Loucy (cell line): ENCODE measurements at regions not wholly inside any gene's neighbourhood (a gene's known extent, or its start where the extent isn't known, plus 50 kb on each side); places are given as distances from the start of the nearest gene placed in this dataset.
A peak's percentile ranks its signal among the peaks of the same experiment; 100 is the strongest.
"Not testable (repeated sequence)": the region's sequence is repeated elsewhere in the genome, so short reads cannot be mapped to it uniquely, and the experiment has no call there.

Source experiments
- H2AFZ ChIP-seq: fragments of 200-600 bp; sonication (generic); 2 replicates; pipeline ENCODE4 v1.6.0; 2016; ENCODE audit warnings: antibody characterized with exemption, mild to moderate bottlenecking, low read length, moderate library complexity
- H3F3A ChIP-seq: fragments of 200-600 bp; 2 replicates; pipeline ENCODE4 v1.6.0; 2016; ENCODE audit warnings: antibody characterized with exemption, low read depth, mild to moderate bottlenecking
- H3K27me3 ChIP-seq: fragments of 200-600 bp; sonication (generic); 2 replicates; pipeline ENCODE4 v1.6.1; 2014; ENCODE audit warnings: low read length, mild to moderate bottlenecking; ENCODE audit not compliant: insufficient read depth, poor library complexity, severe bottlenecking
- H3K36me3 ChIP-seq: fragments of 200-600 bp; sonication (generic); 2 replicates; pipeline ENCODE4 v1.6.1; 2016; ENCODE audit warnings: low read length; ENCODE audit not compliant: insufficient read depth
- H3K4me1 ChIP-seq: fragments of 200-600 bp; sonication (generic); 2 replicates; pipeline ENCODE4 v1.5.1; 2014; ENCODE audit warnings: low read length, mild to moderate bottlenecking; ENCODE audit not compliant: insufficient read depth, poor library complexity, severe bottlenecking
- H3K4me2 ChIP-seq: fragments of 200-600 bp; sonication (generic); 2 replicates; pipeline ENCODE4 v1.6.0; 2014; ENCODE audit warnings: antibody characterized with exemption, low read length, low read depth, mild to moderate bottlenecking; ENCODE audit not compliant: poor library complexity, severe bottlenecking
- H3K4me3 ChIP-seq: fragments of 200-600 bp; sonication (generic); 2 replicates; pipeline ENCODE4 v1.5.1; 2014; ENCODE audit warnings: low read length, mild to moderate bottlenecking, mixed read lengths; ENCODE audit not compliant: poor library complexity, severe bottlenecking
- H3K79me2 ChIP-seq: fragments of 200-600 bp; sonication (generic); 2 replicates; pipeline ENCODE4 v1.6.1; 2014; ENCODE audit warnings: low read length; ENCODE audit not compliant: insufficient read depth
- H3K9ac ChIP-seq: fragments of 200-600 bp; sonication (generic); 2 replicates; pipeline ENCODE4 v1.6.0; 2014; ENCODE audit warnings: mild to moderate bottlenecking, low read depth, low read length, moderate library complexity; ENCODE audit not compliant: poor library complexity, severe bottlenecking
- H3K9me2 ChIP-seq: fragments of 200-600 bp; sonication (generic); replicated peaks from 2 replicates; pipeline ENCODE4 v1.6.1; 2016; ENCODE audit warnings: low read depth, low read length, mixed read lengths
- H3K9me3 ChIP-seq: fragments of 200-600 bp; sonication (generic); 2 replicates; pipeline ENCODE4 v1.6.1; 2014; ENCODE audit warnings: mild to moderate bottlenecking, antibody characterized with exemption, low read length, low read depth; ENCODE audit not compliant: insufficient read depth
- H4K20me1 ChIP-seq: fragments of 200-600 bp; sonication (generic); 2 replicates; pipeline ENCODE4 v1.6.0; 2014; ENCODE audit warnings: antibody characterized with exemption, low read length, mild to moderate bottlenecking; ENCODE audit not compliant: insufficient read depth, poor library complexity, severe bottlenecking
- CTCF ChIP-seq: fragments of 200-600 bp; sonication (generic); conservative IDR thresholded peaks from 2 replicates; pipeline ENCODE4 v1.5.1; 2014; ENCODE audit warnings: mild to moderate bottlenecking, antibody characterized with exemption, low read length
- EZH2phosphoT487 ChIP-seq: fragments of 200-600 bp; IDR thresholded peaks from 2 replicates; pipeline ENCODE4 v1.6.1; 2018; ENCODE audit warnings: antibody characterized with exemption, mild to moderate bottlenecking, moderate library complexity, borderline replicate concordance

GRCh38 chr5:124963236-124963919 is 216.9 kb upstream of the ZNF608 start:
- H3K9me3 ChIP-seq, result no peaks in the 10 kb centered on the region
- no peaks in the 10 kb centered on the region for H3K79me2 ChIP-seq
- H3K36me3 ChIP-seq, result no peaks in the 10 kb centered on the region
- no peaks in the 10 kb centered on the region for H3K9me2 ChIP-seq
- TF ChIP-seq EZH2phosphoT487 (no peak), CTCF (no peak)
- no peaks in the 10 kb centered on the region for H3K4me1 ChIP-seq
- H4K20me1 ChIP-seq, result no peaks in the 10 kb centered on the region
- no peak overlapping the region for H3K9ac ChIP-seq
- H3K27me3 ChIP-seq, result no peaks in the 10 kb centered on the region
- H3F3A ChIP-seq, result no peaks in the 10 kb centered on the region
- no peak overlapping the region for H3K4me3 ChIP-seq
- H3K4me2 ChIP-seq, result no peak overlapping the region
- H2AFZ ChIP-seq, result no peak overlapping the region

GRCh38 chr5:124966741-124967140 is 220.3 kb upstream of the ZNF608 start:
- not testable (repeated sequence) for H2AFZ ChIP-seq, H3K4me3 ChIP-seq, H3K9ac ChIP-seq, H3K27me3 ChIP-seq, H3K4me1 ChIP-seq, H3K79me2 ChIP-seq, H4K20me1 ChIP-seq, H3F3A ChIP-seq, H3K36me3 ChIP-seq, H3K4me2 ChIP-seq, H3K9me3 ChIP-seq, H3K9me2 ChIP-seq

GRCh38 chr5:124970381-124970780 is 223.9 kb upstream of the ZNF608 start:
- not testable (repeated sequence) for H3K4me2 ChIP-seq, H3K27me3 ChIP-seq, H2AFZ ChIP-seq

GRCh38 chr5:124972703-124973102 is 226.3 kb upstream of the ZNF608 start:
- Histone ChIP-seq H3K79me2 (no peaks in the 10 kb centered on the region), H3K4me2 (no peak overlapping the region), H3K9me2 (no peaks in the 10 kb centered on the region), H3K36me3 (no peaks in the 10 kb centered on the region), H4K20me1 (no peaks in the 10 kb centered on the region), H3K4me3 (no peak overlapping the region), H3K9me3 (no peaks in the 10 kb centered on the region), H3K9ac (no peak overlapping the region), H2AFZ (no peak overlapping the region), H3K4me1 (no peaks in the 10 kb centered on the region), H3K27me3 (no peaks in the 10 kb centered on the region), H3F3A (no peaks in the 10 kb centered on the region)
- 0 out of 2 replicates have a peak, but pooled peaks have one; percentile 8 for TF ChIP-seq CTCF
- TF ChIP-seq EZH2phosphoT487, result no peak

More at GRCh38 chr5:124970381-124970780, 223.9 kb upstream of the ZNF608 start:
- not testable (repeated sequence) for H3K79me2 ChIP-seq, H3F3A ChIP-seq, H3K9me2 ChIP-seq, H3K4me1 ChIP-seq, H3K36me3 ChIP-seq, H3K9me3 ChIP-seq, H4K20me1 ChIP-seq, H3K9ac ChIP-seq, H3K4me3 ChIP-seq
